Thyroid gland (tissue), 4 donors: ENCODE measurements at regions not wholly inside any gene's neighbourhood (a gene's known extent, or its start where the extent isn't known, plus 50 kb on each side); places are given as distances from the start of the nearest gene placed in this dataset.

Source experiments
- DNase-seq, 2 donors: peaks; one replicate each; pipeline ENCODE4 v3.0.0-alpha.2; 2019
- H3K27ac ChIP-seq, 3 donors: fragments of 200-600 bp; sonication (generic); 1 replicate in 2 of 3; 2 replicates in 1 of 3; pipeline ENCODE4 v1.5.1; 2016 to 2019; ENCODE audit warnings: mild to moderate bottlenecking in 1 of 3, moderate library complexity in 1 of 3
- H3K27me3 ChIP-seq: fragments of 200-600 bp; sonication (generic); one replicate; pipeline ENCODE4 v1.5.1; 2019
- H3K36me3 ChIP-seq, 2 donors: fragments of 200-600 bp; sonication (generic); one replicate each; pipeline ENCODE4 v1.5.1; 2016 to 2019
- H3K4me1 ChIP-seq, 2 donors: fragments of 200-600 bp; sonication (generic); one replicate each; pipeline ENCODE4 v1.5.1; 2017 to 2019
- H3K4me3 ChIP-seq, 3 donors: fragments of 200-600 bp; sonication (generic); replicated peaks in 1 of 3; 1 replicate in 2 of 3; 2 replicates in 1 of 3; pipeline ENCODE4 v1.5.1; 2016; ENCODE audit warnings: mild to moderate bottlenecking in 1 of 3
- H3K9me3 ChIP-seq: fragments of 200-600 bp; sonication (generic); one replicate; pipeline ENCODE4 v1.5.1; 2017
- POLR2A ChIP-seq, 2 donors: fragments of 450-650 bp; IDR thresholded peaks; one replicate each; pipeline ENCODE4 v1.6.1; 2017; ENCODE audit warnings: antibody characterized with exemption in 2 of 2, mild to moderate bottlenecking in 2 of 2, moderate library complexity in 1 of 2
- WGBS, 2 donors: methylation state at CpG; one replicate each; pipeline ENCODE4 v1.1.5; 2017; 5-methylcytosine and 5-hydroxymethylcytosine counted together
- intact Hi-C: fragments of 100-400 bp; cut with DNase I; formaldehyde crosslinking; loops from one replicate; pipeline ENCODE4 v1.15.1; 2023
- TF ChIP-seq, protein P1 (sequence below), 6 experiments: fragments of 200-600 bp in 3 of 6; fragments of 450-650 bp in 3 of 6; sonication (generic) in 3 of 6; IDR thresholded peaks; one replicate each; pipeline ENCODE4 v1.5.1; 2016 to 2019; ENCODE audit warnings: antibody characterized with exemption in 6 of 6, mild to moderate bottlenecking in 2 of 6, inconsistent platforms in 1 of 6, moderate library complexity in 1 of 6

DNA sequence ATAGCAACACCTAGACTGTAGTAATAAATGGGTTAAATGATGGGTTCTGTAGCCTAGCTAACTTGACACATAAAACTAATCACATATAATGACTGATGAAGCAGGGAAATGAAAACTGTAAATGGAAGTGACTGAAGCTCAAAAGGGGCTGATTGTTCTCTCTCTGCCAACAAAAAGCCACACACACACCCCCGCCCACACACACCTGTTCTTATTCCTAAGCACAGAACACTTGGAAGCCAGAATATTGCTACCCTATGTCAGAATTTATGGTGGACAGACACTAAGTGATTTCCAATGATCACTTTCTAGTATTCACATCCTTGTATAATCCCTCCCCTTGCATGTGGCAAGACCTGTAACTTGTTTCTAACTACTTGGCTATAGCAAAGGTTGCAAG, 603.5 kb downstream of the UTRN start:
- H3K36me3 ChIP-seq, result no peaks in the 10 kb centered on the region

DNA sequence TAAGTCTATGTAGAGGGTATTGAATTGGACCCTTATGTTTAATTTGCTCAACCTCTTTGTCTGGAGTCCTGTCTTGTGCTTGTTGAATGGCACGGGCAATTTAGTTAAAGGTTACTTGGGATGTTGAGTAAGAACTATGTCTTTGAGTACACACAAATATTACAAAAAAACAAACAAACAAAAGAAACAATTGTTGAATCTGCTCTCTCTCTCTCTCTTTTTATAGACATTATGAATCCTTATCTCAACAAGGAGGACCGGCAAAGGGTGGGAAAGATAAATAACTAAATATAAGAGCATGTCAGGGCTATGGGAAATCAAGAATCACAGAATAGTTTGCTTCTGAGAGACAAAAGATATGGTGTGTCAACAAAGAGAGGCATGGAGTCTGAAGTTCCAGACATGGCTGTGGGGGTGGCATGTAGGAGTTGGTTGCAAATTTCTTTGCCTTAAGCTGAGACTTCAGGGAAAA, 608.6 kb downstream of the UTRN start:
- Histone ChIP-seq H3K9me3 (no peaks in the 10 kb centered on the region), H3K27me3 (no peaks in the 10 kb centered on the region), H3K4me3 (no peak overlapping the region), H3K4me1 (peaks cover 10 to 17% of the 10 kb centered on the region in 2 donors), H3K27ac (no peak overlapping the region), H3K36me3 (no peaks in the 10 kb centered on the region)
- intact Hi-C loops, result no loop called here
- no peak for DNase-seq
- 83 to 84% methylated on average over 2 of the region's 2 CpGs for WGBS, 2 donors
- TF ChIP-seq, protein P1, sequence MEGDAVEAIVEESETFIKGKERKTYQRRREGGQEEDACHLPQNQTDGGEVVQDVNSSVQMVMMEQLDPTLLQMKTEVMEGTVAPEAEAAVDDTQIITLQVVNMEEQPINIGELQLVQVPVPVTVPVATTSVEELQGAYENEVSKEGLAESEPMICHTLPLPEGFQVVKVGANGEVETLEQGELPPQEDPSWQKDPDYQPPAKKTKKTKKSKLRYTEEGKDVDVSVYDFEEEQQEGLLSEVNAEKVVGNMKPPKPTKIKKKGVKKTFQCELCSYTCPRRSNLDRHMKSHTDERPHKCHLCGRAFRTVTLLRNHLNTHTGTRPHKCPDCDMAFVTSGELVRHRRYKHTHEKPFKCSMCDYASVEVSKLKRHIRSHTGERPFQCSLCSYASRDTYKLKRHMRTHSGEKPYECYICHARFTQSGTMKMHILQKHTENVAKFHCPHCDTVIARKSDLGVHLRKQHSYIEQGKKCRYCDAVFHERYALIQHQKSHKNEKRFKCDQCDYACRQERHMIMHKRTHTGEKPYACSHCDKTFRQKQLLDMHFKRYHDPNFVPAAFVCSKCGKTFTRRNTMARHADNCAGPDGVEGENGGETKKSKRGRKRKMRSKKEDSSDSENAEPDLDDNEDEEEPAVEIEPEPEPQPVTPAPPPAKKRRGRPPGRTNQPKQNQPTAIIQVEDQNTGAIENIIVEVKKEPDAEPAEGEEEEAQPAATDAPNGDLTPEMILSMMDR (IDR thresholded peaks at IDR 0.05), result no peak
- no peak for TF ChIP-seq POLR2A (IDR thresholded peaks at IDR 0.05)

More for the DNA sequence above, 603.5 kb downstream of the UTRN start:
- Histone ChIP-seq H3K4me3 (no peak overlapping the region), H3K4me1 (no peaks in the 10 kb centered on the region), H3K27me3 (no peaks in the 10 kb centered on the region), H3K9me3 (no peaks in the 10 kb centered on the region), H3K27ac (no peak overlapping the region)
- DNase-seq, result no peak
- intact Hi-C loops, result no loop called here
- WGBS, 2 donors, result 0 to 54% methylated on average over 1 of the region's 1 CpG
- TF ChIP-seq POLR2A (IDR thresholded peaks at IDR 0.05), result no peak
- TF ChIP-seq, protein P1 (IDR thresholded peaks at IDR 0.05), result no peak

DNA sequence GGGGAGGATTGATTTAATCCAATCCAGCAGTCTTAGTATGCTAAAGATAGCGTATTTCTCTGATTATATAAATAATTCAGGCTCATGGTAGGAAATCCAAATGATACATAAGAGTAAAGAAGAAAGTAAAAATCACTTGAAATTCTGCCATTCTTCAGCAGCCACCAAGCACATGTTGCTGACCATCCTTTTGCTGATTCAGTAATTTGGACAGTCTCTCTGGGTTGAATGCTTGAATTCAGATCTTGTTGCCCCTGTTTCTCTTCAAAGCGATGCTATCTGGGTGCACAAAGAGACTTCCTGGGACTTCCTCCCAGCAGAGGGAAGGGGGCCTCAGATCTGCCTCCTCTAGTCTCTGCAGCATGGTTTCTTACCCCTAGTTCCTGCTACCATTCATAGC, 609.1 kb downstream of the UTRN start:
- TF ChIP-seq POLR2A (IDR thresholded peaks at IDR 0.05), result no peak
- TF ChIP-seq, protein P1 (IDR thresholded peaks at IDR 0.05), result no peak
- H3K9me3 ChIP-seq, result no peaks in the 10 kb centered on the region
- H3K4me1 ChIP-seq, result peaks cover 10 to 17% of the 10 kb centered on the region in 2 donors
- no peak for DNase-seq
- no peaks in the 10 kb centered on the region for H3K36me3 ChIP-seq
- no peak overlapping the region for H3K4me3 ChIP-seq
- H3K27ac ChIP-seq, result no peak overlapping the region
- no peaks in the 10 kb centered on the region for H3K27me3 ChIP-seq
- intact Hi-C loops, result no loop called here
- 90 to 95% methylated on average over 2 of the region's 2 CpGs for WGBS, 2 donors

DNA sequence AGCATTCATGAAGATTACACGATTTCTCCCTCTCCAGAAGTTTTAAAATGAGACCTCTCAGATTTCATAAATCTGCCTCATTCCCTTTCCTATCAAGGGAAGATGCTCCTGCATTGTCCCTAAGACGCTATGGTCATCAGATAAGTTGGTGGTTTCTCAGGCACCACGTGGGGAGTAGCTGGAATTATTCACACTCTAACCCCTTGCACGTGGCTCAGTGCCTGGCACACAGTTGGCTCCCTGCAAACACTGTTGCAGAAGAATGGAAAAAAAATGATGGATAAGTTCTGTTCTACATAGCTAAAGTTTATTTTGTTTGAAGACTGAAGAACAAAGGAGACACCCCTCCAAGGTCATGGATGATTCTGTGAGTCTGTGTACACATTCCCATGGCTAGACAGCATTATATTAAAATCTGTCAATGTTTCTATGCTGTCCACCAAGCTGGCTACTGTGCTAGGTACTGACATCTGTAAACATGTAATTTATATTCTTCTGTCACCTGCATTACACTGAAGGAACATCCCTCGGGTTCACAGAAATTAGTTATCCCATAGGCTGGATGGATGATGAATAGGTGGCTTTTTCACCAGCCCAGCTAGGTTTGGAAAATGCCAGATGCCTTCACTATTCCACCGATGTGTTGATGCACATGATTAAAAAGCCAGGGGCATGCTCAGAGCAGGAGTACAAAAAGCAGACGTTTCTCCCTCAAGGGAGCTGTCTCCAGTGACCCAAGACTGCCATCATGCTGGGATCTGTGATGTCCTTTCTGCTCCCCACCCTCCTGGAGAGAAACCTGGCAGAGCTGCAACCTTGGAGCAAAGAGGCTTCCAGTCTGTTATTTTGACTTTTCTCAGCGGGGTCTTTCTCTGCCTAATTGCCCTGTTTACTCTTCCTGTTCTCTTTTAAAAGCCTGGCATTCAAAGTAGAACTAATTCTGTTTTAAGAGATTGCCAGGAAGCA, 610.5 kb downstream of the UTRN start:
- Histone ChIP-seq H3K36me3 (no peaks in the 10 kb centered on the region), H3K4me3 (no peak overlapping the region), H3K27me3 (no peaks in the 10 kb centered on the region), H3K9me3 (no peaks in the 10 kb centered on the region), H3K27ac (peak overlapping the region; percentile 78 to 96 (median 78)), H3K4me1 (peaks cover 10 to 17% of the 10 kb centered on the region in 2 donors)
- peak; percentile 37 to 53 for DNase-seq
- TF ChIP-seq POLR2A (IDR thresholded peaks at IDR 0.05), result no peak
- TF ChIP-seq, protein P1 (IDR thresholded peaks at IDR 0.05), result no peak
- intact Hi-C loops, result no loop called here
- whole genome bisulfite sequencing, 2 donors, result 44 to 52% methylated on average over 8 of the region's 8 CpGs

DNA sequence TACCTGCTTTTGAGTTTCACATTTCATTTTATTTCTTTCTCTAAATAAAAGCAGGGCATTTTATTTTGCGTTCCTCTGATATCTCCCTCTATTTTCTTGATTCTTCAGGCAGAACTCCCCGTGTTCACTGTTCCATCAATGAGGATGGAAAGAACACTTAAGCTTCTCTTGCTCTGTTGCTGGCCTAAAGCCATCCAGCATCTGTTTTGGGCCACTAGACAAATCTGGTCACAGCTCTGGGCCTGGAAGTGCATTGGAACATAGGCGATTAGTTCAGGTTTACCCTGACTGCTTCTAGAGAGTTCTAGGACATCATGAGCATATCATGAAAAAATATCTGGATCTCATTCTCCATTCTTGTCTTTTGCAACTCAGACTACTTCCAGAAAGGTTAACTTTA, 611.2 kb downstream of the UTRN start:
- 31 to 35% methylated on average over 3 of the region's 3 CpGs for WGBS, 2 donors
- TF ChIP-seq POLR2A (IDR thresholded peaks at IDR 0.05), result no peak
- TF ChIP-seq, protein P1 (IDR thresholded peaks at IDR 0.05), result no peak
- Histone ChIP-seq H3K4me3 (no peak overlapping the region), H3K27ac (peak overlapping the region; percentile 78 to 96 (median 78)), H3K4me1 (peaks cover 10 to 17% of the 10 kb centered on the region in 2 donors), H3K27me3 (no peaks in the 10 kb centered on the region), H3K9me3 (no peaks in the 10 kb centered on the region), H3K36me3 (no peaks in the 10 kb centered on the region)
- intact Hi-C loops, result no loop called here
- DNase-seq, result peak; percentile 84 to 90
